Endodermal cell (in vitro differentiated cells): ENCODE measurements at regions not wholly inside any gene's neighbourhood (a gene's known extent, or its start where the extent isn't known, plus 50 kb on each side); places are given as distances from the start of the nearest gene placed in this dataset.

Source experiments
- DNase-seq: peaks from one replicate; pipeline ENCODE4 v3.0.0-alpha.2; 2017
- H3K27ac ChIP-seq: 2 replicates; pipeline ENCODE4 v1.5.1; 2013; ENCODE audit warnings: mild to moderate bottlenecking, low read depth, low read length, moderate library complexity
- H3K27me3 ChIP-seq: 2 replicates; pipeline ENCODE4 v1.6.1; 2013; ENCODE audit warnings: mild to moderate bottlenecking, low read length, moderate library complexity; ENCODE audit not compliant: insufficient read depth, control insufficient read depth, poor library complexity, severe bottlenecking
- H3K36me3 ChIP-seq: 2 replicates; pipeline ENCODE4 v1.7.0; 2013; ENCODE audit warnings: mild to moderate bottlenecking, low read length, moderate library complexity; ENCODE audit not compliant: control insufficient read depth, insufficient read depth
- H3K4me1 ChIP-seq: one replicate; pipeline ENCODE4 v1.7.0; 2013; ENCODE audit warnings: low read length; ENCODE audit not compliant: control insufficient read depth, insufficient read depth
- H3K4me3 ChIP-seq: 2 replicates; pipeline ENCODE4 v1.5.1; 2013; ENCODE audit warnings: mild to moderate bottlenecking, low read length, moderate library complexity
- H3K9ac ChIP-seq: 2 replicates; pipeline ENCODE4 v1.6.1; 2013; ENCODE audit warnings: mild to moderate bottlenecking, low read length, moderate library complexity; ENCODE audit not compliant: poor library complexity, severe bottlenecking; ENCODE audit errors: extremely low read depth
- H3K9me3 ChIP-seq: 2 replicates; pipeline ENCODE4 v1.6.1; 2013; ENCODE audit warnings: mild to moderate bottlenecking, low read length, moderate library complexity; ENCODE audit not compliant: control insufficient read depth
- H3K27ac Mint-ChIP-seq: 2 replicates; pipeline ENCODE4 v1.8.0; 2020; ENCODE audit warnings: mixed read lengths
- H3K27me3 Mint-ChIP-seq: 2 replicates; pipeline ENCODE4 v1.8.0; 2021; ENCODE audit warnings: mild to moderate bottlenecking, mixed read lengths; ENCODE audit not compliant: insufficient read depth
- H3K36me3 Mint-ChIP-seq: 2 replicates; pipeline ENCODE4 v1.8.0; 2020; ENCODE audit warnings: low read depth, mixed read lengths
- H3K4me1 Mint-ChIP-seq: 2 replicates; pipeline ENCODE4 v1.8.0; 2020; ENCODE audit warnings: mixed read lengths
- H3K4me3 Mint-ChIP-seq: 2 replicates; pipeline ENCODE4 v1.8.0; 2020; ENCODE audit warnings: mild to moderate bottlenecking, moderate library complexity, mixed read lengths
- H3K9me3 Mint-ChIP-seq: 2 replicates; pipeline ENCODE4 v1.8.0; 2020; ENCODE audit warnings: mild to moderate bottlenecking, mixed read lengths
- CTCF ChIP-seq: fragments of 200-600 bp; sonication (generic); conservative IDR thresholded peaks from 2 replicates; pipeline ENCODE4 v1.5.0; 2021; ENCODE audit warnings: antibody characterized with exemption, mild to moderate bottlenecking
- WGBS, 2 experiments: methylation state at CpG; one replicate each; pipeline versions ENCODE4 v1.1.5 to v1.1.7; 2013; ENCODE audit warnings: missing lambda C conversion rate in 2 of 2, mixed read lengths in 1 of 2; ENCODE audit not compliant: insufficient coverage in 1 of 2, insufficient read length in 1 of 2; 5-methylcytosine and 5-hydroxymethylcytosine counted together

DNA sequence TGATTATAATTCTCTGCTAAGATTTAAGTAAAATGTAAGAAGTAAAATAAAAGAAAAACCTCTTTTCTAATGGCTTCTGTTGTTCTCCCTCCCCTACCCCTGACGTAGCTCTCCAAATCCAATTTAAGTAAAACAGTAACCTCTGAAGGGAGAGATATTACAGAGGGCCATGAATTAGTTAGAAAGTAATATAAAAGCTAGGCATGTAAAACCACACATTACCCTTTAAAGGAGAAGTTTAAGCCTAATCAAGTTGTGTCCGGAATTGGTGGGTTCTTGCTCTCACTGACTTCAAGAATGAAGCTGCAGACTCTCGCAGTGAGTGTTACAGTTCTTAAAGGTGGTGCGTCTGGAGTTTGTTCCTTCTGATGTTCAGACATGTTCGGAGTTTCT, 116.9 kb upstream of the SCN7A start:
- Mint-ChIP-seq H3K4me3 (peak overlapping the region; percentile 41), H3K27me3 (peaks cover 18% of the 10 kb centered on the region), H3K27ac (no peak overlapping the region), H3K36me3 (peaks cover 2% of the 10 kb centered on the region), H3K9me3 (peaks cover 19% of the 10 kb centered on the region), H3K4me1 (peaks cover 54% of the 10 kb centered on the region)
- Histone ChIP-seq H3K4me1 (peaks cover 3% of the 10 kb centered on the region), H3K4me3 (no peak overlapping the region), H3K36me3 (no peaks in the 10 kb centered on the region), H3K9me3 (peaks cover 3% of the 10 kb centered on the region), H3K27ac (no peak overlapping the region), H3K27me3 (no peaks in the 10 kb centered on the region), H3K9ac (no peak overlapping the region)
- TF ChIP-seq CTCF, result no peak
- 90 to 97% methylated on average over 4 to 5 of the region's 5 CpGs for WGBS, 2 experiments
- no peak for DNase-seq

DNA sequence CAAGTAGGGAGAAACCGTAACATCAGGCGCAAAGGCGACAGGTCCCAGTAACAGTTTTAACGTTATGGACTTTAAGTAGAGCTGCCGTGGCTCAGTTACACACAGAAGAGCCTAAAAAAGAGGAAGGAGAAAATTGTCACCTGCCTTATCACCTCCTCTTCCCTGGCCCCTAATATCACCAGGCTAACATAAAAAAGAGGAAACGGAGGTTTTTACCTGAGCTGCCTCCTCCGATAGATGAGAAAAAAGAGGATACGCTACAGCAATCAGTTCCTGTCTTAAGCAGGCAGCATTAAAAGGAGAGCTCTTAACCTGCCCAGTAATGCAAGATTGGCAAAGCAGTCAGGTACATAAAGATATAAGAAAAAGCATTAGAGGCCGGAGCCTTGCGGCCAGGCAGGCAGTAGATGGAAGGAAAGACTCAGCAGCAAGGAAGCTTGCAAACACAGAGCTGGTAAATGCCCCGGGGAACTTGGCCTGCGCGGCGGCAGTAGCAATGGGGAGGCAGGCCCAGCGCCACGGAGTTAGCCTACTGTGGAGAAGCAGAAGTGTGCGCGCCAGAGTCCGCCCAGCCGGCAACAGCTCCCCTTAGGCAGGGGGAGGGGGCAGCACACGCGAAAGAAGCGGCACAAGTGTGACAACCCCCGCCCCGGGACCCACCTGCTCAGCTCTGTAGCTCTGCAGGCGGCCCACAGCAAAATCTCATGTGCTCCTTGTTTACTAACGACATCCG, 116.3 kb upstream of the SCN7A start:
- H3K9me3 ChIP-seq, result no peaks in the 10 kb centered on the region
- WGBS, 2 experiments, result 88% methylated on average over 15 to 28 of the region's 28 CpGs
- peak; percentile 72 for DNase-seq
- H3K27ac Mint-ChIP-seq, result peak overlapping the region; percentile 6
- no peak overlapping the region for H3K9ac ChIP-seq
- no peak overlapping the region for H3K4me3 ChIP-seq
- no peaks in the 10 kb centered on the region for H3K36me3 ChIP-seq
- H3K9me3 Mint-ChIP-seq, result peaks cover 16% of the 10 kb centered on the region
- peaks cover 3% of the 10 kb centered on the region for H3K4me1 ChIP-seq
- H3K36me3 Mint-ChIP-seq, result peaks cover 2% of the 10 kb centered on the region
- no peak overlapping the region for H3K27ac ChIP-seq
- no peaks in the 10 kb centered on the region for H3K27me3 ChIP-seq
- H3K4me3 Mint-ChIP-seq, result peak overlapping the region; percentile 41
- peaks cover 18% of the 10 kb centered on the region for H3K27me3 Mint-ChIP-seq
- TF ChIP-seq CTCF, result no peak
- peaks cover 54% of the 10 kb centered on the region for H3K4me1 Mint-ChIP-seq

DNA sequence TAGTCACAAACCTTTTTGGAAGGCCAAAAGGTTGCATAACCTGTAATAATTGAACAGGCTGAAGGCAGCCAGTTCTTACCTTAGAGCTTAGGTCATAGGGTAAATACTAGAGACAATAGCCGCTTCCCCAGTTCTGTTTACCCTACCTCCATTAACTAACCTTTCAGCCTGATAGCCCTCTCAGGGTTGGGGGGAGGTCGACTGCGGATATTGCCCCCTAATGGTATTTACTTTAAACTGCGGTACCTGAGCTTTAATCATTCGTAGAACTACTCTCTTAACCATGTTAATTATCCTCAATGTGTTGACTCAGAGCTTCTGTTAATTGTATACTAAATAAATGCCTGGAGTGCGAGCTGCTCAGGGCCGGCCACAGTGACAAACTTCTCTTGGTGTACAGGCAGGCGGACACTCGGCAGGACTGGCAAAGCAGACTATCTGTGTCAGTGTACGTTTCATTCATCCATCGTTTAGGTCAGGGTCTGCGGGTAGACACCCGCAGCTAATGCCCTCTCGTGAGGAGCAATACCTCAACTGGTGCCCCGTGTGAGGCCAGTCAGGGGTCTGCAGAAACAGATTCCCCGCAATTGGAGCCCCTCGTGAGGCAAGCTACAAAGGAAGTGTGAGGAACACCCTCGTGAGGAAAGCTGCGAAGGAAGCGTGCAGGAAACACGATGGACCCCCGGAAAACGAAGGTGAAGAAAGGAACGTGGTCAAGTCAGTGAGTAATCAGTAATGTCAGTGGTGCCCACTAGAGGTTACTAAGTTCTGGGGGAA, 115.3 kb upstream of the SCN7A start:
- H3K4me3 ChIP-seq, result no peak overlapping the region
- DNase-seq, result peak; percentile 74

More for the DNA sequence above, 115.3 kb upstream of the SCN7A start:
- H3K4me3 Mint-ChIP-seq, result peak overlapping the region; percentile 41
- H3K36me3 Mint-ChIP-seq, result peaks cover 2% of the 10 kb centered on the region
- peak; percentile 58 for TF ChIP-seq CTCF
- H3K27me3 Mint-ChIP-seq, result peaks cover 18% of the 10 kb centered on the region
- Histone ChIP-seq H3K36me3 (no peaks in the 10 kb centered on the region), H3K9ac (no peak overlapping the region), H3K27ac (no peak overlapping the region), H3K27me3 (no peaks in the 10 kb centered on the region), H3K9me3 (no peaks in the 10 kb centered on the region), H3K4me1 (no peaks in the 10 kb centered on the region)
- H3K27ac Mint-ChIP-seq, result no peak overlapping the region
- WGBS, 2 experiments, result 79 to 85% methylated on average over 17 to 24 of the region's 24 CpGs
- H3K9me3 Mint-ChIP-seq, result peaks cover 8% of the 10 kb centered on the region
- H3K4me1 Mint-ChIP-seq, result peaks cover 50% of the 10 kb centered on the region
